HepG2 (cell line): ENCODE measurements at regions not wholly inside any gene's neighbourhood (a gene's known extent, or its start where the extent isn't known, plus 50 kb on each side); places are given as distances from the start of the nearest gene placed in this dataset.

Experiments
- ATAC-seq: fragments of 200-7000 bp; cut with Tn5 transposase; 3 replicates; pipeline ENCODE4 v1.9.1; 2020; ENCODE audit warnings: mild to moderate bottlenecking, moderate library complexity
- BruUV-seq: library from RNA; stranded (reverse); fragments of 400-500 nt; replicated peaks from 2 replicates; lab custom pipeline; 2021; lab: Mats Ljungman, UMichigan
- CTCF ChIA-PET: fragments of 300-600 bp; formaldehyde crosslinking; extraction: SDS; loops from one replicate; lab custom pipeline; 2021; ENCODE audit warnings: low total read pairs, inconsistent platforms, low intra/inter-chr PET ratio; lab: Yijun Ruan, JAX
- POLR2A ChIA-PET: fragments of 350-600 bp; sonication (Branson Sonifier 250); formaldehyde crosslinking; loops from one replicate; lab custom pipeline; 2020; ENCODE audit warnings: antibody characterized with exemption, inconsistent platforms; lab: Yijun Ruan, JAX
- DNase-seq: peaks from one replicate; pipeline ENCODE4 v3.0.0-alpha.2; 2015; ENCODE audit warnings: low spot score
- FAIRE-seq: peaks from 3 replicates; lab custom pipeline; 2011; peaks lifted over from hg19 to GRCh38; lab: Jason Lieb, UNC
- H2AFZ ChIP-seq: one replicate; pipeline ENCODE4 v1.6.1; 2011; ENCODE audit warnings: low read length, inconsistent platforms
- H3K27ac ChIP-seq: fragments of 300-600 bp; 3 replicates; pipeline ENCODE4 v1.8.0; 2011; ENCODE audit warnings: mixed run types, mild to moderate bottlenecking, mixed read lengths, low read length, inconsistent platforms; ENCODE audit not compliant: insufficient read depth; ENCODE audit errors: extremely low read length
- H3K27me3 ChIP-seq, 2 experiments: fragments of 200-600 bp in 1 of 2; 2 replicates in 1 of 2; 3 replicates in 1 of 2; pipeline versions ENCODE4 v1.6.0 to v1.8.0; 2011; ENCODE audit warnings: low read length in 2 of 2, mild to moderate bottlenecking in 2 of 2, moderate library complexity in 2 of 2, inconsistent platforms in 1 of 2; ENCODE audit not compliant: insufficient read depth in 2 of 2, control insufficient read depth in 1 of 2
- H3K36me3 ChIP-seq, 2 experiments: fragments of 200-600 bp in 1 of 2; replicated peaks in 1 of 2; 2 replicates in 1 of 2; 3 replicates in 1 of 2; pipeline versions ENCODE4 v1.5.1 to v1.8.0; 2011; ENCODE audit warnings: low read length in 2 of 2, inconsistent platforms in 1 of 2; ENCODE audit not compliant: insufficient read depth in 2 of 2, control insufficient read depth in 1 of 2
- H3K4me1 ChIP-seq: 2 replicates; pipeline ENCODE4 v1.5.1; 2012; ENCODE audit warnings: low read length, inconsistent platforms; ENCODE audit not compliant: insufficient read depth
- H3K4me2 ChIP-seq: 2 replicates; pipeline ENCODE4 v1.6.0; 2011; ENCODE audit warnings: low read depth, low read length, inconsistent platforms
- H3K4me3 ChIP-seq, 3 experiments: fragments of 200-600 bp in 1 of 3; sonication (generic), shearing (Covaris generic) in 1 of 3; replicated peaks in 1 of 3; 2 replicates each; pipeline ENCODE4 v1.5.1; 2011 to 2016; ENCODE audit warnings: low read length in 3 of 3, inconsistent platforms in 2 of 3, low read depth in 2 of 3, mild to moderate bottlenecking in 2 of 3, control low read depth in 1 of 3, mixed read lengths in 1 of 3; ENCODE audit not compliant: insufficient read depth in 1 of 3
- H3K79me2 ChIP-seq: one replicate; pipeline ENCODE4 v1.6.1; 2011; ENCODE audit warnings: low read length, inconsistent platforms; ENCODE audit not compliant: insufficient read depth
- H3K9ac ChIP-seq: 2 replicates; pipeline ENCODE4 v1.6.0; 2011; ENCODE audit warnings: mild to moderate bottlenecking, low read depth, low read length, inconsistent platforms; ENCODE audit not compliant: insufficient read depth
- H3K9me3 ChIP-seq: 2 replicates; pipeline ENCODE4 v1.5.1; 2012; ENCODE audit warnings: mild to moderate bottlenecking, low read length
- H4K20me1 ChIP-seq: 2 replicates; pipeline ENCODE4 v1.6.0; 2011; ENCODE audit warnings: inconsistent platforms, mild to moderate bottlenecking, low read length, moderate library complexity; ENCODE audit not compliant: insufficient read depth
- BCL3 ChIP-seq: sonication (generic); formaldehyde crosslinking; IDR thresholded peaks from 2 replicates; pipeline ENCODE4 v1.5.1; 2020; ENCODE audit warnings: mild to moderate bottlenecking, missing genetic modification reagents, moderate library complexity
- FOXP4 ChIP-seq: sonication (generic); formaldehyde crosslinking; IDR thresholded peaks from 2 replicates; pipeline ENCODE4 v1.4.0; 2020; ENCODE audit warnings: missing genetic modification reagents
- IRX3 ChIP-seq: sonication (generic); formaldehyde crosslinking; IDR thresholded peaks from 2 replicates; pipeline ENCODE4 v1.8.1; 2023; ENCODE audit warnings: mild to moderate bottlenecking, low read depth, missing genetic modification reagents, borderline replicate concordance
- USF2 ChIP-seq, 2 experiments: sonication (generic) in 1 of 2; formaldehyde crosslinking in 1 of 2; IDR thresholded peaks; 2 replicates each; pipeline versions ENCODE4 v1.5.1 to v1.6.1; 2011 to 2020; ENCODE audit warnings: borderline replicate concordance in 1 of 2, low read depth in 1 of 2, low read length in 1 of 2, mild to moderate bottlenecking in 1 of 2, missing genetic modification reagents in 1 of 2, moderate library complexity in 1 of 2
- ZNF12 ChIP-seq: sonication (generic); formaldehyde crosslinking; IDR thresholded peaks from 2 replicates; pipeline ENCODE4 v1.5.0; 2020; ENCODE audit warnings: missing genetic modification reagents
- ZNF3 ChIP-seq: IDR thresholded peaks from 2 replicates; pipeline ENCODE4 v1.7.0; 2017; ENCODE audit warnings: inconsistent platforms
- ZNF749 ChIP-seq: sonication (generic); formaldehyde crosslinking; IDR thresholded peaks from 2 replicates; pipeline ENCODE4 v1.8.0; 2022; ENCODE audit warnings: mild to moderate bottlenecking, missing genetic modification reagents, moderate library complexity, borderline replicate concordance
- WGBS: methylation state at CpG from one replicate; pipeline ENCODE4 v1.1.6; 2017; ENCODE audit warnings: low lambda C conversion rate; 5-methylcytosine and 5-hydroxymethylcytosine counted together
- in situ Hi-C: cut with HindIII; loops from 2 replicates; pipeline ENCODE4 v1.10.0; 2017; ENCODE audit warnings: low pct_unique_long_range_greater_than_20kb; ENCODE audit not compliant: extremely low pct_ligation_motif_present
- intact Hi-C: fragments of 100-400 bp; cut with micrococcal nuclease; formaldehyde crosslinking; loops from one replicate; pipeline ENCODE4 v1.10.0; 2022; ENCODE audit not compliant: unreplicated experiment

- TF ChIP-seq BCL3 (CRISPR knock-in tag) = no peak
These were observed 677.0 kb upstream of the POT1 start (continued) for GRCh38 chr7:125606671-125607070.

GRCh38 chr7:125605241-125605640 is 675.6 kb upstream of the POT1 start:
- WGBS = 2% methylated on average over 2 of the region's 2 CpGs
- Histone ChIP-seq H3K9me3 (no peaks in the 10 kb centered on the region; the same call in 1 of the 2 replicates), H3K4me3 (no peak overlapping the region), H3K36me3 (no peaks in the 10 kb centered on the region), H3K79me2 (no peaks in the 10 kb centered on the region), H3K4me2 (no peak overlapping the region), H3K9ac (no peak overlapping the region), H3K27ac (no peak overlapping the region), H3K27me3 (no peaks in the 10 kb centered on the region), H2AFZ (no peak overlapping the region)
- FAIRE-seq (no peak), ATAC-seq (no peak)
- no TSS peak for BruUV-seq
- in situ Hi-C loops (no loop called here), intact Hi-C loops (no loop called here)
- POLR2A ChIA-PET = no interaction called here
- TF ChIP-seq IRX3 (CRISPR knock-in tag) = no peak
- no peak for TF ChIP-seq ZNF3 (CRISPR knock-in tag)
- TF ChIP-seq FOXP4 (CRISPR knock-in tag) = no peak
- TF ChIP-seq USF2 (IDR thresholded peaks at IDR 0.05; ENCODE audit: low read depth, low read length) = no peak
- no peak for TF ChIP-seq USF2 (CRISPR knock-in tag; IDR thresholded peaks at IDR 0.05; ENCODE audit: borderline replicate concordance)
- TF ChIP-seq ZNF749 (CRISPR knock-in tag) = no peak
- TF ChIP-seq ZNF12 (CRISPR knock-in tag) = no peak
- TF ChIP-seq, all 625 proteins: peak for 0
- Histone ChIP-seq H4K20me1 (no peaks in the 10 kb centered on the region), H3K4me1 (no peaks in the 10 kb centered on the region)
- CTCF ChIA-PET = no interaction called here
- no peak for DNase-seq
